ENCODE measurements at regions not wholly inside any gene's neighbourhood (a gene's known extent, or its start where the extent isn't known, plus 50 kb on each side); places are given as distances from the start of the nearest gene placed in this dataset.

GRCh38 chr9:8096091-8096490, 296.5 kb upstream of the DMAC1 start (continued):
- TF ChIP-seq ZZZ3 (CRISPR knock-in tag; IDR thresholded peaks at IDR 0.05; ENCODE audit: borderline replicate concordance): no peak

GRCh38 chr9:8095672-8096086, 296.1 kb upstream of the DMAC1 start:
- Histone ChIP-seq H3K4me1 (ENCODE audit: insufficient read depth, low read length) (no peaks in the 10 kb centered on the region), H3K9ac (ENCODE audit: insufficient read depth, low read depth, low read length) (no peak overlapping the region), H3K79me2 (ENCODE audit: insufficient read depth, low read length) (no peaks in the 10 kb centered on the region), H2AFZ (ENCODE audit: low read length) (no peak overlapping the region), H3K4me2 (ENCODE audit: low read depth, low read length) (no peak overlapping the region), H3K36me3 (replicated peaks in 1 of 2; ENCODE audit: control insufficient read depth in 1 of 2, insufficient read depth in 2 of 2, low read length in 2 of 2) (no peaks in the 10 kb centered on the region), H3K4me3 (replicated peaks in 1 of 3; ENCODE audit: insufficient read depth in 1 of 3, low read depth in 2 of 3, low read length in 3 of 3) (no peak overlapping the region), H3K27me3 (ENCODE audit: control insufficient read depth in 1 of 2, insufficient read depth in 2 of 2, low read length in 2 of 2) (no peaks in the 10 kb centered on the region), H3K9me3 (ENCODE audit: low read length) (peaks cover 91% of the 10 kb centered on the region), H3K27ac (ENCODE audit: extremely low read length, insufficient read depth, low read length) (no peak overlapping the region), H4K20me1 (ENCODE audit: insufficient read depth, low read length) (no peaks in the 10 kb centered on the region)
- POLR2A ChIA-PET: no interaction called here
- CTCF ChIA-PET (ENCODE audit: low intra/inter-chr PET ratio, low total read pairs): no interaction called here
- no peak for DNase-seq (ENCODE audit: low spot score)
- FAIRE-seq: no peak
- ATAC-seq: no peak
- intact Hi-C loops (cut with micrococcal nuclease; ENCODE audit: unreplicated experiment) (no loop called here), in situ Hi-C loops (cut with HindIII; ENCODE audit: extremely low pct_ligation_motif_present, low pct_unique_long_range_greater_than_20kb) (no loop called here)
- BruUV-seq (replicated peaks): no TSS peak
- WGBS (ENCODE audit: low lambda C conversion rate): 5% methylated on average over 3 of the region's 3 CpGs
- TF ChIP-seq NCOA1 (CRISPR knock-in tag; IDR thresholded peaks at IDR 0.05) (no peak), PAX8 (CRISPR knock-in tag; IDR thresholded peaks at IDR 0.05; ENCODE audit: borderline replicate concordance) (no peak), ELK4 (CRISPR knock-in tag; IDR thresholded peaks at IDR 0.05; ENCODE audit: borderline replicate concordance) (no peak), SRSF9 (IDR thresholded peaks at IDR 0.05; ENCODE audit: borderline replicate concordance, insufficient read depth, low read depth, low read length, poor library complexity, severe bottlenecking) (no peak), ZBTB37 (CRISPR knock-in tag; IDR thresholded peaks at IDR 0.05) (no peak), AGO2 (optimal IDR thresholded peaks at IDR 0.05; ENCODE audit: low read depth, low read length) (no peak), ZNF256 (CRISPR knock-in tag; conservative IDR thresholded peaks at IDR 0.05) (no peak), MEF2D (CRISPR knock-in tag; IDR thresholded peaks at IDR 0.05) (no peak), YEATS2 (CRISPR knock-in tag; IDR thresholded peaks at IDR 0.05; ENCODE audit: borderline replicate concordance) (no peak), HNF4A (CRISPR knock-in tag; IDR thresholded peaks at IDR 0.05) (no peak), NR2F6 (IDR thresholded peaks at IDR 0.05) (no peak), NR2F6 (CRISPR knock-in tag; IDR thresholded peaks at IDR 0.05) (no peak), ZNF12 (CRISPR knock-in tag; IDR thresholded peaks at IDR 0.05) (no peak), ARID5B (CRISPR knock-in tag; IDR thresholded peaks at IDR 0.05) (no peak), HDAC1 (CRISPR knock-in tag; IDR thresholded peaks at IDR 0.05) (no peak), ZNF331 (CRISPR knock-in tag; IDR thresholded peaks at IDR 0.05) (no peak), ZNF253 (CRISPR knock-in tag; IDR thresholded peaks at IDR 0.05; ENCODE audit: borderline replicate concordance) (no peak), POLR2AphosphoS2 (IDR thresholded peaks at IDR 0.05; ENCODE audit: low read depth, low read length) (no peak), SYNCRIP (IDR thresholded peaks at IDR 0.05; ENCODE audit: insufficient read depth, low read depth, low read length) (no peak), BHLHE40 (IDR thresholded peaks at IDR 0.05; ENCODE audit: low read length) (no peak)
